GM12878 (cell line): ENCODE measurements at regions not wholly inside any gene's neighbourhood (a gene's known extent, or its start where the extent isn't known, plus 50 kb on each side); places are given as distances from the start of the nearest gene placed in this dataset.

Source experiments
- BHLHE40 ChIP-seq, 2 experiments: fragments of 450-650 bp in 1 of 2; IDR thresholded peaks; 2 replicates each; pipeline ENCODE4 v1.6.1; 2011 to 2017; ENCODE audit warnings: low read depth in 2 of 2, borderline replicate concordance in 1 of 2, improper control_type of control experiment in 1 of 2, low read length in 1 of 2, mild to moderate bottlenecking in 1 of 2
- CUX1 ChIP-seq: IDR thresholded peaks from 2 replicates; pipeline ENCODE4 v1.6.1; 2012; ENCODE audit warnings: improper control_type of control experiment, low read depth, low read length; ENCODE audit not compliant: insufficient replicate concordance
- EED ChIP-seq: sonication (generic); IDR thresholded peaks from 2 replicates; pipeline ENCODE4 v1.6.1; 2016; ENCODE audit warnings: antibody characterized with exemption, low read depth
- EZH2 ChIP-seq: IDR thresholded peaks from 2 replicates; pipeline ENCODE4 v1.6.1; 2012; ENCODE audit warnings: low read depth, mild to moderate bottlenecking, control low read depth, inconsistent platforms, low read length, borderline replicate concordance; ENCODE audit not compliant: control insufficient read depth
- HDAC2 ChIP-seq: fragments of 200-600 bp; sonication (generic); IDR thresholded peaks from 2 replicates; pipeline ENCODE4 v1.6.1; 2017
- NFIC ChIP-seq: IDR thresholded peaks from 2 replicates; pipeline ENCODE4 v1.6.1; 2012; ENCODE audit warnings: low read depth, mild to moderate bottlenecking, inconsistent platforms, low read length, moderate library complexity
- PML ChIP-seq: IDR thresholded peaks from 2 replicates; pipeline ENCODE4 v1.6.1; 2012; ENCODE audit warnings: low read length, inconsistent platforms
- RUNX3 ChIP-seq: IDR thresholded peaks from 2 replicates; pipeline ENCODE4 v1.6.1; 2012; ENCODE audit warnings: low read length, inconsistent platforms
- SMAD1 ChIP-seq: fragments of 450-650 bp; IDR thresholded peaks from 2 replicates; pipeline ENCODE4 v1.6.1; 2018; ENCODE audit warnings: mild to moderate bottlenecking, low read depth; ENCODE audit not compliant: partially characterized antibody
- SMAD5 ChIP-seq: IDR thresholded peaks from 2 replicates; pipeline ENCODE4 v1.6.1; 2016; ENCODE audit warnings: antibody characterized with exemption, low read depth
- SMARCA5 ChIP-seq: fragments of 450-650 bp; IDR thresholded peaks from 2 replicates; pipeline ENCODE4 v1.6.1; 2017; ENCODE audit warnings: mild to moderate bottlenecking
- SP1 ChIP-seq: IDR thresholded peaks from one replicate; pipeline ENCODE4 v1.6.1; 2011; ENCODE audit warnings: low read depth, low read length
- SUPT20H ChIP-seq: IDR thresholded peaks from 2 replicates; pipeline ENCODE4 v1.6.1; 2011; ENCODE audit warnings: low read depth, mild to moderate bottlenecking, low read length, moderate library complexity, borderline replicate concordance; ENCODE audit not compliant: control insufficient read depth
- TCF12 ChIP-seq: IDR thresholded peaks from 2 replicates; pipeline ENCODE4 v1.6.1; 2011; ENCODE audit warnings: low read depth, mild to moderate bottlenecking, low read length
- TCF3 ChIP-seq: IDR thresholded peaks from 2 replicates; pipeline ENCODE4 v1.6.1; 2012; ENCODE audit warnings: low read depth, mild to moderate bottlenecking, low read length, borderline replicate concordance; ENCODE audit not compliant: insufficient read depth
- ZNF24 ChIP-seq: fragments of 450-650 bp; IDR thresholded peaks from 2 replicates; pipeline ENCODE4 v1.6.1; 2017; ENCODE audit warnings: antibody characterized with exemption, mild to moderate bottlenecking
- ZNF274 ChIP-seq: IDR thresholded peaks from one replicate; pipeline ENCODE4 v1.8.0; 2011; ENCODE audit not compliant: insufficient read length, insufficient read depth
- TF ChIP-seq, protein P1 (sequence below): fragments of 450-650 bp; IDR thresholded peaks from 2 replicates; pipeline ENCODE4 v1.6.1; 2016; ENCODE audit warnings: mild to moderate bottlenecking, moderate library complexity, borderline replicate concordance
- TF ChIP-seq, protein P2 (sequence below): IDR thresholded peaks from 2 replicates; pipeline ENCODE4 v1.6.1; 2012; ENCODE audit warnings: mild to moderate bottlenecking, low read depth, low read length

- no peak for TF ChIP-seq HDAC2
- peak; percentile 73 for TF ChIP-seq ZNF24
- TF ChIP-seq SMARCA5 = no peak
- TF ChIP-seq SMAD1 = peak; percentile 80
- TF ChIP-seq, protein P1, sequence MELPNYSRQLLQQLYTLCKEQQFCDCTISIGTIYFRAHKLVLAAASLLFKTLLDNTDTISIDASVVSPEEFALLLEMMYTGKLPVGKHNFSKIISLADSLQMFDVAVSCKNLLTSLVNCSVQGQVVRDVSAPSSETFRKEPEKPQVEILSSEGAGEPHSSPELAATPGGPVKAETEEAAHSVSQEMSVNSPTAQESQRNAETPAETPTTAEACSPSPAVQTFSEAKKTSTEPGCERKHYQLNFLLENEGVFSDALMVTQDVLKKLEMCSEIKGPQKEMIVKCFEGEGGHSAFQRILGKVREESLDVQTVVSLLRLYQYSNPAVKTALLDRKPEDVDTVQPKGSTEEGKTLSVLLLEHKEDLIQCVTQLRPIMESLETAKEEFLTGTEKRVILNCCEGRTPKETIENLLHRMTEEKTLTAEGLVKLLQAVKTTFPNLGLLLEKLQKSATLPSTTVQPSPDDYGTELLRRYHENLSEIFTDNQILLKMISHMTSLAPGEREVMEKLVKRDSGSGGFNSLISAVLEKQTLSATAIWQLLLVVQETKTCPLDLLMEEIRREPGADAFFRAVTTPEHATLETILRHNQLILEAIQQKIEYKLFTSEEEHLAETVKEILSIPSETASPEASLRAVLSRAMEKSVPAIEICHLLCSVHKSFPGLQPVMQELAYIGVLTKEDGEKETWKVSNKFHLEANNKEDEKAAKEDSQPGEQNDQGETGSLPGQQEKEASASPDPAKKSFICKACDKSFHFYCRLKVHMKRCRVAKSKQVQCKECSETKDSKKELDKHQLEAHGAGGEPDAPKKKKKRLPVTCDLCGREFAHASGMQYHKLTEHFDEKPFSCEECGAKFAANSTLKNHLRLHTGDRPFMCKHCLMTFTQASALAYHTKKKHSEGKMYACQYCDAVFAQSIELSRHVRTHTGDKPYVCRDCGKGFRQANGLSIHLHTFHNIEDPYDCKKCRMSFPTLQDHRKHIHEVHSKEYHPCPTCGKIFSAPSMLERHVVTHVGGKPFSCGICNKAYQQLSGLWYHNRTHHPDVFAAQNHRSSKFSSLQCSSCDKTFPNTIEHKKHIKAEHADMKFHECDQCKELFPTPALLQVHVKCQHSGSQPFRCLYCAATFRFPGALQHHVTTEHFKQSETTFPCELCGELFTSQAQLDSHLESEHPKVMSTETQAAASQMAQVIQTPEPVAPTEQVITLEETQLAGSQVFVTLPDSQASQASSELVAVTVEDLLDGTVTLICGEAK = no peak
- TF ChIP-seq RUNX3 = no peak
- peak; percentile 81 for TF ChIP-seq CUX1
- no peak for TF ChIP-seq ZNF274
- TF ChIP-seq NFIC = no peak
- no peak for TF ChIP-seq PML
- TF ChIP-seq TCF3 = peak; percentile 93
- TF ChIP-seq EED = peak; percentile 99
- TF ChIP-seq SMAD5 = no peak
- TF ChIP-seq SP1 = peak; percentile 67
- TF ChIP-seq, protein P2, sequence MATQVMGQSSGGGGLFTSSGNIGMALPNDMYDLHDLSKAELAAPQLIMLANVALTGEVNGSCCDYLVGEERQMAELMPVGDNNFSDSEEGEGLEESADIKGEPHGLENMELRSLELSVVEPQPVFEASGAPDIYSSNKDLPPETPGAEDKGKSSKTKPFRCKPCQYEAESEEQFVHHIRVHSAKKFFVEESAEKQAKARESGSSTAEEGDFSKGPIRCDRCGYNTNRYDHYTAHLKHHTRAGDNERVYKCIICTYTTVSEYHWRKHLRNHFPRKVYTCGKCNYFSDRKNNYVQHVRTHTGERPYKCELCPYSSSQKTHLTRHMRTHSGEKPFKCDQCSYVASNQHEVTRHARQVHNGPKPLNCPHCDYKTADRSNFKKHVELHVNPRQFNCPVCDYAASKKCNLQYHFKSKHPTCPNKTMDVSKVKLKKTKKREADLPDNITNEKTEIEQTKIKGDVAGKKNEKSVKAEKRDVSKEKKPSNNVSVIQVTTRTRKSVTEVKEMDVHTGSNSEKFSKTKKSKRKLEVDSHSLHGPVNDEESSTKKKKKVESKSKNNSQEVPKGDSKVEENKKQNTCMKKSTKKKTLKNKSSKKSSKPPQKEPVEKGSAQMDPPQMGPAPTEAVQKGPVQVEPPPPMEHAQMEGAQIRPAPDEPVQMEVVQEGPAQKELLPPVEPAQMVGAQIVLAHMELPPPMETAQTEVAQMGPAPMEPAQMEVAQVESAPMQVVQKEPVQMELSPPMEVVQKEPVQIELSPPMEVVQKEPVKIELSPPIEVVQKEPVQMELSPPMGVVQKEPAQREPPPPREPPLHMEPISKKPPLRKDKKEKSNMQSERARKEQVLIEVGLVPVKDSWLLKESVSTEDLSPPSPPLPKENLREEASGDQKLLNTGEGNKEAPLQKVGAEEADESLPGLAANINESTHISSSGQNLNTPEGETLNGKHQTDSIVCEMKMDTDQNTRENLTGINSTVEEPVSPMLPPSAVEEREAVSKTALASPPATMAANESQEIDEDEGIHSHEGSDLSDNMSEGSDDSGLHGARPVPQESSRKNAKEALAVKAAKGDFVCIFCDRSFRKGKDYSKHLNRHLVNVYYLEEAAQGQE = no peak
- no peak for TF ChIP-seq SUPT20H
- TF ChIP-seq TCF12 = peak; percentile 97
- TF ChIP-seq BHLHE40 (IDR thresholded peaks at IDR 0.05; ENCODE audit: borderline replicate concordance in 1 of 2, low read depth in 2 of 2, low read length in 1 of 2) = peak; percentile 76 to 78
- TF ChIP-seq EZH2 = no peak
Measured at GRCh38 chr9:1875921-1876448, 139.2 kb upstream of the SMARCA2 start (continued).
